Sigmoid colon (tissue), 6 donors: ENCODE measurements at regions not wholly inside any gene's neighbourhood (a gene's known extent, or its start where the extent isn't known, plus 50 kb on each side); places are given as distances from the start of the nearest gene placed in this dataset.

Experiments
- DNase-seq: peaks from one replicate; pipeline ENCODE4 v3.0.0-alpha.2; 2019
- H3K27ac ChIP-seq, 4 donors: fragments of 200-600 bp; sonication (generic); one replicate each; pipeline ENCODE4 v1.5.1; 2016 to 2019; ENCODE audit warnings: mild to moderate bottlenecking in 1 of 4
- H3K27me3 ChIP-seq, 3 donors: fragments of 200-600 bp; sonication (generic); one replicate each; pipeline ENCODE4 v1.5.1; 2019; ENCODE audit warnings: mild to moderate bottlenecking in 1 of 3
- H3K36me3 ChIP-seq, 4 donors: fragments of 200-600 bp; sonication (generic); one replicate each; pipeline ENCODE4 v1.5.1; 2016 to 2019
- H3K4me1 ChIP-seq, 4 donors: fragments of 200-600 bp; sonication (generic); one replicate each; pipeline ENCODE4 v1.5.1; 2017 to 2019
- H3K4me3 ChIP-seq, 4 donors: fragments of 200-600 bp; sonication (generic); one replicate each; pipeline ENCODE4 v1.5.1; 2017 to 2019; ENCODE audit warnings: mild to moderate bottlenecking in 2 of 4, moderate library complexity in 1 of 4
- H3K9me3 ChIP-seq, 4 donors: fragments of 200-600 bp in 3 of 4; sonication (generic) in 3 of 4; one replicate each; pipeline versions ENCODE4 v1.5.1 to v1.6.1; 2013 to 2019
- CTCF ChIP-seq, 4 experiments: fragments of 450-650 bp in 3 of 4; fragments of 200-600 bp in 1 of 4; IDR thresholded peaks; one replicate each; pipeline ENCODE4 v1.5.1; 2016 to 2019; ENCODE audit warnings: antibody characterized with exemption in 4 of 4, mild to moderate bottlenecking in 3 of 4, moderate library complexity in 2 of 4
- EP300 ChIP-seq, 4 donors: sonication (generic); formaldehyde crosslinking; IDR thresholded peaks; one replicate each; pipeline ENCODE4 v1.6.1; 2017; ENCODE audit warnings: antibody characterized with exemption in 4 of 4
- POLR2A ChIP-seq, 2 donors: fragments of 450-650 bp; IDR thresholded peaks; one replicate each; pipeline ENCODE4 v1.6.1; 2016; ENCODE audit warnings: antibody characterized with exemption in 2 of 2, mild to moderate bottlenecking in 2 of 2, moderate library complexity in 2 of 2
- POLR2AphosphoS5 ChIP-seq, 4 donors: sonication (generic); formaldehyde crosslinking; IDR thresholded peaks; one replicate each; pipeline ENCODE4 v1.6.1; 2017; ENCODE audit warnings: antibody characterized with exemption in 4 of 4
- whole genome bisulfite sequencing, 2 donors: extraction: QIAGEN DNeasy Blood & Tissue Kit; methylation state at CpG; one replicate each; pipeline ENCODE4 v1.1.7; 2013; 5-methylcytosine and 5-hydroxymethylcytosine counted together
- intact Hi-C: fragments of 100-400 bp; cut with DNase I; formaldehyde crosslinking; loops from one replicate; pipeline ENCODE4 v1.15.1; 2023
- donor health status: healthy with polysubstance abuse.
- donor health status: healthy.

GRCh38 chr14:30234966-30235365, 307.3 kb upstream of the PRKD1 start:
- no peaks in the 10 kb centered on the region for H3K27me3 ChIP-seq
- no peak overlapping the region for H3K27ac ChIP-seq
- H3K4me3 ChIP-seq = no peak overlapping the region
- H3K9me3 ChIP-seq = no peaks in the 10 kb centered on the region
- no peak for DNase-seq
- WGBS, 2 donors = 84 to 85% methylated on average over 1 of the region's 1 CpG
- TF ChIP-seq POLR2A (IDR thresholded peaks at IDR 0.05) (no peak), EP300 (IDR thresholded peaks at IDR 0.05) (no peak), POLR2AphosphoS5 (IDR thresholded peaks at IDR 0.05) (no peak), CTCF (IDR thresholded peaks at IDR 0.05) (no peak)
- intact Hi-C loops = no loop called here
- H3K36me3 ChIP-seq = no peaks in the 10 kb centered on the region
- no peaks in the 10 kb centered on the region for H3K4me1 ChIP-seq

- TF ChIP-seq CTCF (IDR thresholded peaks at IDR 0.05) = no peak
- TF ChIP-seq POLR2AphosphoS5 (IDR thresholded peaks at IDR 0.05) = no peak
- no peak for TF ChIP-seq EP300 (IDR thresholded peaks at IDR 0.05)
- TF ChIP-seq POLR2A (IDR thresholded peaks at IDR 0.05) = no peak
- H3K9me3 ChIP-seq = no peaks in the 10 kb centered on the region
- no peaks in the 10 kb centered on the region for H3K36me3 ChIP-seq
- no peak overlapping the region for H3K27ac ChIP-seq
- H3K4me3 ChIP-seq = no peak overlapping the region
- intact Hi-C loops = no loop called here
- WGBS, 2 donors = 74 to 80% methylated on average over 2 of the region's 2 CpGs
- no peaks in the 10 kb centered on the region for H3K27me3 ChIP-seq
- H3K4me1 ChIP-seq = no peaks in the 10 kb centered on the region
- DNase-seq = no peak
These were observed 307.8 kb upstream of the PRKD1 start for GRCh38 chr14:30235485-30235884.

- 84 to 86% methylated on average over 4 of the region's 4 CpGs for WGBS, 2 donors
These were observed 311.3 kb upstream of the PRKD1 start for GRCh38 chr14:30238936-30239335.

GRCh38 chr14:30240018-30240417, 312.4 kb upstream of the PRKD1 start:
- WGBS, 2 donors = 69 to 75% methylated on average over 4 of the region's 4 CpGs
- H3K4me3 ChIP-seq = no peak overlapping the region
- no peaks in the 10 kb centered on the region for H3K4me1 ChIP-seq
- H3K9me3 ChIP-seq = no peaks in the 10 kb centered on the region
- DNase-seq = no peak
- intact Hi-C loops = no loop called here
- TF ChIP-seq EP300 (IDR thresholded peaks at IDR 0.05) (no peak), POLR2A (IDR thresholded peaks at IDR 0.05) (no peak), POLR2AphosphoS5 (IDR thresholded peaks at IDR 0.05) (no peak)
- no peaks in the 10 kb centered on the region for H3K27me3 ChIP-seq
- no peaks in the 10 kb centered on the region for H3K36me3 ChIP-seq
- no peak overlapping the region for H3K27ac ChIP-seq

More at GRCh38 chr14:30238936-30239335, 311.3 kb upstream of the PRKD1 start:
- intact Hi-C loops = no loop called here
- Histone ChIP-seq H3K27ac (no peak overlapping the region), H3K9me3 (no peaks in the 10 kb centered on the region), H3K36me3 (no peaks in the 10 kb centered on the region), H3K27me3 (no peaks in the 10 kb centered on the region), H3K4me3 (no peak overlapping the region), H3K4me1 (no peaks in the 10 kb centered on the region)
- no peak for DNase-seq
- TF ChIP-seq POLR2AphosphoS5 (IDR thresholded peaks at IDR 0.05) = no peak
- TF ChIP-seq CTCF (IDR thresholded peaks at IDR 0.05) = no peak
- no peak for TF ChIP-seq EP300 (IDR thresholded peaks at IDR 0.05)
- TF ChIP-seq POLR2A (IDR thresholded peaks at IDR 0.05) = no peak

- no peaks in the 10 kb centered on the region for H3K9me3 ChIP-seq
- H3K27me3 ChIP-seq = no peaks in the 10 kb centered on the region
- DNase-seq = no peak
- no peak overlapping the region for H3K27ac ChIP-seq
- H3K4me3 ChIP-seq = no peak overlapping the region
- no peaks in the 10 kb centered on the region for H3K36me3 ChIP-seq
- no peak for TF ChIP-seq EP300 (IDR thresholded peaks at IDR 0.05)
- no peak for TF ChIP-seq POLR2A (IDR thresholded peaks at IDR 0.05)
- TF ChIP-seq POLR2AphosphoS5 (IDR thresholded peaks at IDR 0.05) = no peak
- TF ChIP-seq CTCF (IDR thresholded peaks at IDR 0.05) = no peak
- 61 to 65% methylated on average over 3 of the region's 3 CpGs for whole genome bisulfite sequencing, 2 donors
- intact Hi-C loops = no loop called here
- H3K4me1 ChIP-seq = no peaks in the 10 kb centered on the region
These were observed 313.0 kb upstream of the PRKD1 start for GRCh38 chr14:30240685-30241084.
